ENCODE measurements at regions not wholly inside any gene's neighbourhood (a gene's known extent, or its start where the extent isn't known, plus 50 kb on each side); places are given as distances from the start of the nearest gene placed in this dataset.

- Histone ChIP-seq H3K9me2 (ENCODE audit: insufficient read depth) (no peaks in the 10 kb centered on the region; the same call in 1 of the 2 replicates), H3K27ac (ENCODE audit: low read depth) (no peak overlapping the region), H2AFZ (no peak overlapping the region), H3K4me3 (no peak overlapping the region), H3K27me3 (ENCODE audit: insufficient read depth) (no peaks in the 10 kb centered on the region), H4K20me1 (replicated peaks; ENCODE audit: insufficient read depth) (no peaks in the 10 kb centered on the region), H3K79me2 (replicated peaks; ENCODE audit: insufficient read depth) (no peaks in the 10 kb centered on the region), H3F3A (replicated peaks; ENCODE audit: low read depth) (no peaks in the 10 kb centered on the region), H3K4me2 (no peak overlapping the region), H3K36me3 (ENCODE audit: insufficient read depth) (no peaks in the 10 kb centered on the region), H3K4me1 (ENCODE audit: insufficient read depth) (no peaks in the 10 kb centered on the region; the same call in 1 of the 2 replicates)
- peaks cover 41% of the 10 kb centered on the region for H3K36me3 Mint-ChIP-seq (ENCODE audit: low read depth)
- no peak for DNase-seq (ENCODE audit: low spot score)
- TF ChIP-seq CREB1 (CRISPR knock-in tag; IDR thresholded peaks at IDR 0.05; ENCODE audit: low read depth), result no peak
- TF ChIP-seq ZNF331 (CRISPR knock-in tag; IDR thresholded peaks at IDR 0.05; ENCODE audit: low read depth), result no peak
- no peak for TF ChIP-seq STAT1 (IDR thresholded peaks at IDR 0.05; ENCODE audit: unreplicated experiment)
- TF ChIP-seq ZNF114 (CRISPR knock-in tag; IDR thresholded peaks at IDR 0.05), result no peak
- TF ChIP-seq NANOG (IDR thresholded peaks at IDR 0.05; ENCODE audit: borderline replicate concordance), result no peak
- no peak for TF ChIP-seq EZH2 (IDR thresholded peaks at IDR 0.05; ENCODE audit: low read depth, unreplicated experiment)
- TF ChIP-seq, protein P1, sequence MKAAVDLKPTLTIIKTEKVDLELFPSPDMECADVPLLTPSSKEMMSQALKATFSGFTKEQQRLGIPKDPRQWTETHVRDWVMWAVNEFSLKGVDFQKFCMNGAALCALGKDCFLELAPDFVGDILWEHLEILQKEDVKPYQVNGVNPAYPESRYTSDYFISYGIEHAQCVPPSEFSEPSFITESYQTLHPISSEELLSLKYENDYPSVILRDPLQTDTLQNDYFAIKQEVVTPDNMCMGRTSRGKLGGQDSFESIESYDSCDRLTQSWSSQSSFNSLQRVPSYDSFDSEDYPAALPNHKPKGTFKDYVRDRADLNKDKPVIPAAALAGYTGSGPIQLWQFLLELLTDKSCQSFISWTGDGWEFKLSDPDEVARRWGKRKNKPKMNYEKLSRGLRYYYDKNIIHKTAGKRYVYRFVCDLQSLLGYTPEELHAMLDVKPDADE (IDR thresholded peaks at IDR 0.05), result no peak
- TF ChIP-seq REST (IDR thresholded peaks at IDR 0.05; ENCODE audit: unreplicated experiment), result no peak
- no peak for TF ChIP-seq EZH2phosphoT487 (IDR thresholded peaks at IDR 0.05; ENCODE audit: unreplicated experiment)
- TF ChIP-seq CTCF (conservative IDR thresholded peaks at IDR 0.05; ENCODE audit: low read depth in 2 of 2), result no peak
- TF ChIP-seq POLR2AphosphoS5 (IDR thresholded peaks at IDR 0.05; ENCODE audit: low read depth), result no peak
- TF ChIP-seq JUNB (IDR thresholded peaks at IDR 0.05; ENCODE audit: unreplicated experiment), result no peak
- no peak for TF ChIP-seq ZNF462 (CRISPR knock-in tag; IDR thresholded peaks at IDR 0.05)
- no peak overlapping the region for H3K27ac Mint-ChIP-seq
- no peak overlapping the region for H3K4me3 Mint-ChIP-seq
- H3K27me3 Mint-ChIP-seq (ENCODE audit: insufficient read depth, low read depth, poor library complexity), result peaks cover 2% of the 10 kb centered on the region
- H3K4me1 Mint-ChIP-seq, result no peaks in the 10 kb centered on the region
- ATAC-seq, result no peak
- H3K9me3 Mint-ChIP-seq, result peaks cover 92% of the 10 kb centered on the region
These were observed 417.0 kb downstream of the TYW1 start for GRCh38 chr7:67413670-67414069.
